ENCODE measurements at regions not wholly inside any gene's neighbourhood (a gene's known extent, or its start where the extent isn't known, plus 50 kb on each side); places are given as distances from the start of the nearest gene placed in this dataset.

DNA sequence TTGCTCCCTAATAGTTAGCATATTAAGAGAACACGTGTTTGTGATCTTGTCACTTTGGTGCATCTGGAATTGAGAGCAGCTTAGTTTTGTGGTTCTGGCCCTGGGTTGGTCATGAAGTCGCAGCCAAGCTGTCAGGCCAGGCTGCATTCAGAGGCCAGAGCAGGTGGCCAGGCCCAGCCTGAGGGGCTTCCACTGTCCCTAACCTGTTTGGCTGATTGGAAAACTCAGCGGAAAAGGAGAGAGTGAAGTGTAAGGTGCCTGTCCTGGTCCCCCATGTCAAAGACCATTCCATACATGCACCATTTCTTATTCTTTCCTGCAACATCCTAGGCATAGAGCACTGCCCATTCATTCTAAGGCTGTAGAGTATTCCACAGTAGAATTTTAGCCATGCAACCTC is 111.5 kb upstream of the IGLL5 start:
- TF ChIP-seq, protein P1, sequence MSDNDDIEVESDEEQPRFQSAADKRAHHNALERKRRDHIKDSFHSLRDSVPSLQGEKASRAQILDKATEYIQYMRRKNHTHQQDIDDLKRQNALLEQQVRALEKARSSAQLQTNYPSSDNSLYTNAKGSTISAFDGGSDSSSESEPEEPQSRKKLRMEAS (IDR thresholded peaks at IDR 0.05; ENCODE audit: low read depth, low read length): no peak
- TF ChIP-seq MYC (IDR thresholded peaks at IDR 0.05; ENCODE audit: low read depth, low read length): no peak
- no peak overlapping the region for H3K4me3 ChIP-seq (ENCODE audit: low read depth, low read length)
- no peak for DNase-seq (ENCODE audit: low read depth)

DNA sequence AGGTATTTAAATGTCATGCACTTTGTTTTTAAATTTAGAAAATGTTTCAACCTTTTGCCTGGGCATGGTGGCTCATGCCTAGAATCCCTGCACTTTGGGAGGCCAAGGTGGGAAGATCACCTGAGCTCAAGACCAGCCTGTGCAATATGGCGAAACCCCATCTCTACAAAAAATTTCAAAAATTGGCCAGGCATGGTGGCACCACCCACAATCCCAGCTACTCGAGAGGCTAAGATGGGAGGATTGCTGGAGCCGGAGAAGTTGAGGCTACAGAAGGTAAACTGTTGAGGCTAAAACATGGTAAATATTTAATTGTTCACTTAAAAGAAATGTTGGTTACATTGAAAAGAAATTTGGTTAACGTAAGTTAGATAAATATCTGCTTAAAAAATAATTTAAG is 108.4 kb upstream of the IGLL5 start:
- TF ChIP-seq POLR2A (IDR thresholded peaks at IDR 0.05; ENCODE audit: extremely low read depth, insufficient read length) (no peak), MYC (IDR thresholded peaks at IDR 0.05; ENCODE audit: low read depth, low read length) (no peak)
- TF ChIP-seq, protein P2, sequence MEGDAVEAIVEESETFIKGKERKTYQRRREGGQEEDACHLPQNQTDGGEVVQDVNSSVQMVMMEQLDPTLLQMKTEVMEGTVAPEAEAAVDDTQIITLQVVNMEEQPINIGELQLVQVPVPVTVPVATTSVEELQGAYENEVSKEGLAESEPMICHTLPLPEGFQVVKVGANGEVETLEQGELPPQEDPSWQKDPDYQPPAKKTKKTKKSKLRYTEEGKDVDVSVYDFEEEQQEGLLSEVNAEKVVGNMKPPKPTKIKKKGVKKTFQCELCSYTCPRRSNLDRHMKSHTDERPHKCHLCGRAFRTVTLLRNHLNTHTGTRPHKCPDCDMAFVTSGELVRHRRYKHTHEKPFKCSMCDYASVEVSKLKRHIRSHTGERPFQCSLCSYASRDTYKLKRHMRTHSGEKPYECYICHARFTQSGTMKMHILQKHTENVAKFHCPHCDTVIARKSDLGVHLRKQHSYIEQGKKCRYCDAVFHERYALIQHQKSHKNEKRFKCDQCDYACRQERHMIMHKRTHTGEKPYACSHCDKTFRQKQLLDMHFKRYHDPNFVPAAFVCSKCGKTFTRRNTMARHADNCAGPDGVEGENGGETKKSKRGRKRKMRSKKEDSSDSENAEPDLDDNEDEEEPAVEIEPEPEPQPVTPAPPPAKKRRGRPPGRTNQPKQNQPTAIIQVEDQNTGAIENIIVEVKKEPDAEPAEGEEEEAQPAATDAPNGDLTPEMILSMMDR (IDR thresholded peaks at IDR 0.05; ENCODE audit: low read depth, low read length): no peak
- TF ChIP-seq, protein P1 (IDR thresholded peaks at IDR 0.05; ENCODE audit: low read depth, low read length): no peak
- no peak overlapping the region for H3K4me3 ChIP-seq (ENCODE audit: low read depth, low read length)
- DNase-seq (ENCODE audit: low read depth): no peak

DNA sequence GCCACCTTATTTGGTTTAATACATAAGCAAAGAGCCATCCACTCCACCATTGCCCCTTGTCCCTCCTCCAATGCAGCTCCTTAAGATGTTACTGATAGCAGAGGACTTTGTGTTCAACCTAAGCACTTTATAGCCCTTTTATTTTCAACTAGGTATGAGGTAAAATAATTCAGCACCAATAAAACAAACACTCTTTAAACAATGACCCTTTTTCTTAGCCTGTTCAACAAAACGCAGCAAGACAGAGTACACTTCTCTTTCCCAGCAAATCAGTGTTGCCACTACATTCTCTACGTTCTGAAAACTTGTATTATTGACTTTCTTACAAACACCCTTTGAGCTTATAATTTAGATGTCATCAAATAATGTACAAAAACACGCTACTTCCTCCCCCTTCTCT is 104.0 kb upstream of the IGLL5 start:
- no peak overlapping the region for H3K4me3 ChIP-seq (ENCODE audit: low read depth, low read length)
- no peak for DNase-seq (ENCODE audit: low read depth)
- TF ChIP-seq MYC (IDR thresholded peaks at IDR 0.05; ENCODE audit: low read depth, low read length) (no peak), POLR2A (IDR thresholded peaks at IDR 0.05; ENCODE audit: extremely low read depth, insufficient read length) (no peak)
- TF ChIP-seq, protein P1 (IDR thresholded peaks at IDR 0.05; ENCODE audit: low read depth, low read length): no peak
- TF ChIP-seq, protein P2 (IDR thresholded peaks at IDR 0.05; ENCODE audit: low read depth, low read length): no peak

DNA sequence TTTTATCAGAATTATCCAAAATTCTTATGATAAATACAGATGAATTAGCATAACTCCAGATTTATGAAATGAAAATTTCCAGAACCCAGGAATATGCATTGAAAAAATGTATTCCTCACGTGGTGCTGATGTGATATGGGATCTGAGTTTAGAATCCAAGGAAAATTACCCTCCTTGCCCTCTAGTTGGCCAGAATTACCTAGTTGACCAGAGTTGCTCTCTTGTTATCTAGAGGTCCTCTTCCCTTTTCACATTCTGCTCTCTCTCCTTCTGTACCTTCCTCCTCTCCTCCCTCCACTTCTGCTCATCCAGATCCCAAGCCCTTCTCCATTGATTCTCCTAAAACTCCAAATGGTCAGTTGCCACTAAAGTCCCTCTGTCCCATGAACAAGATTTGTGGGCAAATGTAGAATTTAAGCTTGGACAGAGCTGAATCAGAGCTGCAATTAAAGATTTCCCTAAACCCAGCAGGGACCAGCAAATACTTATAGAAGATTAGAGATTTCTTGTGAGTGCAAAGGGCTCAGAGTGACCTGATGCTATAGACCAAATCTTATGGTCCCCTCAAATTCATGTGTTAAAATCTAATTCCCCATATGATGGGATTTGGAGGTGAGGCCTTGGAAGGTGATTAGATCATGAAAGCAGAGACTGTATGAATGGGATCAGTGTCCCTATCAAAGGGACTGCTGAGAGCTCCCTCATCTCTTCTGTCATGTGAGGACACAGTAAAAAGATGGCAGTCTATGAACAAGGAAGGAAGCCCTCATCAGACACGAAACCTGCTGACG is 103.2 kb upstream of the IGLL5 start:
- TF ChIP-seq, protein P2 (IDR thresholded peaks at IDR 0.05; ENCODE audit: low read depth, low read length): no peak
- TF ChIP-seq, protein P1 (IDR thresholded peaks at IDR 0.05; ENCODE audit: low read depth, low read length): no peak
- TF ChIP-seq MYC (IDR thresholded peaks at IDR 0.05; ENCODE audit: low read depth, low read length) (no peak), POLR2A (IDR thresholded peaks at IDR 0.05; ENCODE audit: extremely low read depth, insufficient read length) (no peak)
- H3K4me3 ChIP-seq (ENCODE audit: low read depth, low read length): no peak overlapping the region
- no peak for DNase-seq (ENCODE audit: low read depth)

DNA sequence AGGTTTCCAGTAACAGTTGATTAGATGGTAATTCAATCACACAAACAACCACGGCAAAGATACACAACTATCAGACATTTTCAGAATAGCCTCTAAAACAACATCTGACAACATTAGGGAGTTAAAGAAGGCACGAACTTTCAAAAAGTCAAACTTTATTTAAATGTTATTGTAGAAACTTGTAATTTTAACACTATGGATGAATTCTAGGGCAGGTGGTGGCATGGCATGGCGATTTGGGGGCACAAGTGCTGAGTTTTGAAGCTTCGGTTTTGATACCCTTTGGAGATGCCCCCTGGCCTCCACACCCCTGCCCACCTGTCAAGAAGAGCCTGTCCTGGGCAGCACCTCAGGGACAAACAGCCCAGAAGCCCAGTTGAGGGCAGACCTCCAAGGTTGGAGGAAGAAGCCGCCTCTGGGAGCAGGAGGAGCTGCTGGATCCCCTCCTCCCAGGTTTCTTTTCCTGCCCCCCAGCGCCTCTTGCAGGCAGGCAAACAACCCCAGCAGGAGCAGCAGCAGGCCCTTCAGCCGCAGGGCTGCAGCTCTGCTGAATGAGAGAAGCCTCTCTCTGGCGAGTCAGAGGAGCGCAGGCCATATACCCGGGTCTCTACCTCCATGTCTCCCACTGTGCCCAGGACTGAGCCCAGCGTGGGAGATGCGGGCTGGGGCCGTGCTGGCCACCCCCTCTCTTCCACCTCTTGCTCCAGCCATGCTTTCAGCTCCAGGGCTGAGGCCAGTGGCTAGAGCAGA is 102.1 kb upstream of the IGLL5 start:
- TF ChIP-seq, protein P2 (IDR thresholded peaks at IDR 0.05; ENCODE audit: low read depth, low read length): no peak
- TF ChIP-seq POLR2A (IDR thresholded peaks at IDR 0.05; ENCODE audit: extremely low read depth, insufficient read length): no peak
- TF ChIP-seq, protein P1 (IDR thresholded peaks at IDR 0.05; ENCODE audit: low read depth, low read length): no peak
- no peak for TF ChIP-seq MYC (IDR thresholded peaks at IDR 0.05; ENCODE audit: low read depth, low read length)
- H3K4me3 ChIP-seq (ENCODE audit: low read depth, low read length): no peak overlapping the region
- no peak for DNase-seq (ENCODE audit: low read depth)
